ENCODE measurements at regions not wholly inside any gene's neighbourhood (a gene's known extent, or its start where the extent isn't known, plus 50 kb on each side); places are given as distances from the start of the nearest gene placed in this dataset.

DNA sequence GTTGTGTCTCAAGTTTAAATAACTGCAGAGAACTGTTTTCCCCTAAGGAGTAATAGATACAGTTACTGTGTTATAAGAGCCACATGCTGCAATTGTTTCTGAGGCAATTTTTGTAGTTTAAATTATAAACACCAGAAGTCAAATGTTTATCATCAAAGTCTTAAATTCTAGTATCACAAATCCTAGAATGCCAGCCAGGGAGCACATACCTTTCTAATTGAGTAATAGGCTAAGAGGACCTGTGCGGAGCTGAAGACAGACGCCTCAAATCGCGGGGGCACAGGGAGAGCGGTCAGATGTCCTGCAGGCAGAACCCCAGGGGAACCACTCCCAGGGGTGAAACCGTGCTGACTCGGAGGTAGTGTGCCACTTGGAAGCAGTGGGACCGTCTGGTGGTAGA lies 65.2 kb upstream of the TNFRSF19 start:
- TF ChIP-seq FOXM1 (IDR thresholded peaks at IDR 0.05; ENCODE audit: low read depth) (no peak), POLR2AphosphoS5 (IDR thresholded peaks at IDR 0.05; ENCODE audit: low read depth, low read length) (no peak), MAX (IDR thresholded peaks at IDR 0.05; ENCODE audit: low read depth) (no peak), RAD21 (IDR thresholded peaks at IDR 0.05; ENCODE audit: low read length) (no peak)
- TF ChIP-seq, protein P1, sequence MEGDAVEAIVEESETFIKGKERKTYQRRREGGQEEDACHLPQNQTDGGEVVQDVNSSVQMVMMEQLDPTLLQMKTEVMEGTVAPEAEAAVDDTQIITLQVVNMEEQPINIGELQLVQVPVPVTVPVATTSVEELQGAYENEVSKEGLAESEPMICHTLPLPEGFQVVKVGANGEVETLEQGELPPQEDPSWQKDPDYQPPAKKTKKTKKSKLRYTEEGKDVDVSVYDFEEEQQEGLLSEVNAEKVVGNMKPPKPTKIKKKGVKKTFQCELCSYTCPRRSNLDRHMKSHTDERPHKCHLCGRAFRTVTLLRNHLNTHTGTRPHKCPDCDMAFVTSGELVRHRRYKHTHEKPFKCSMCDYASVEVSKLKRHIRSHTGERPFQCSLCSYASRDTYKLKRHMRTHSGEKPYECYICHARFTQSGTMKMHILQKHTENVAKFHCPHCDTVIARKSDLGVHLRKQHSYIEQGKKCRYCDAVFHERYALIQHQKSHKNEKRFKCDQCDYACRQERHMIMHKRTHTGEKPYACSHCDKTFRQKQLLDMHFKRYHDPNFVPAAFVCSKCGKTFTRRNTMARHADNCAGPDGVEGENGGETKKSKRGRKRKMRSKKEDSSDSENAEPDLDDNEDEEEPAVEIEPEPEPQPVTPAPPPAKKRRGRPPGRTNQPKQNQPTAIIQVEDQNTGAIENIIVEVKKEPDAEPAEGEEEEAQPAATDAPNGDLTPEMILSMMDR (IDR thresholded peaks at IDR 0.05), result no peak

Data from SK-N-SH (cell line).